Mesenchymal stem cell (in vitro differentiated cells and primary cell): ENCODE measurements at regions not wholly inside any gene's neighbourhood (a gene's known extent, or its start where the extent isn't known, plus 50 kb on each side); places are given as distances from the start of the nearest gene placed in this dataset.

Experiments
- DNase-seq: peaks from one replicate; pipeline ENCODE4 v3.0.0-alpha.2; 2013
- H2AFZ ChIP-seq: one replicate; pipeline ENCODE4 v1.6.1; 2013; ENCODE audit warnings: low read depth, mild to moderate bottlenecking, control low read depth, inconsistent platforms, low read length, moderate library complexity
- H2AK5ac ChIP-seq: 2 replicates; pipeline ENCODE4 v1.6.1; 2013; ENCODE audit warnings: low read length, moderate library complexity, mild to moderate bottlenecking, inconsistent platforms; ENCODE audit not compliant: severe bottlenecking
- H2BK120ac ChIP-seq: one replicate; pipeline ENCODE4 v1.6.1; 2013; ENCODE audit warnings: low read depth, mild to moderate bottlenecking, inconsistent platforms, low read length, moderate library complexity
- H2BK12ac ChIP-seq, 2 experiments: one replicate each; pipeline ENCODE4 v1.6.1; 2013; ENCODE audit warnings: inconsistent platforms in 2 of 2, low read length in 2 of 2, mild to moderate bottlenecking in 2 of 2, moderate library complexity in 2 of 2, control low read depth in 1 of 2
- H2BK15ac ChIP-seq: one replicate; pipeline ENCODE4 v1.6.1; 2013; ENCODE audit warnings: mild to moderate bottlenecking, low read depth, inconsistent platforms; ENCODE audit not compliant: poor library complexity, severe bottlenecking
- H2BK5ac ChIP-seq: 2 replicates; pipeline ENCODE4 v1.6.1; 2013; ENCODE audit warnings: low read depth, mild to moderate bottlenecking, low read length, control low read depth, inconsistent platforms; ENCODE audit not compliant: poor library complexity, severe bottlenecking
- H3K14ac ChIP-seq, 2 experiments: one replicate each; pipeline ENCODE4 v1.6.1; 2013; ENCODE audit warnings: inconsistent platforms in 2 of 2, low read length in 2 of 2, control low read depth in 1 of 2, mild to moderate bottlenecking in 1 of 2, moderate library complexity in 1 of 2
- H3K18ac ChIP-seq, 2 experiments: one replicate each; pipeline ENCODE4 v1.6.1; 2013; ENCODE audit warnings: inconsistent platforms in 2 of 2, low read length in 2 of 2, control low read depth in 1 of 2, low read depth in 1 of 2, mild to moderate bottlenecking in 1 of 2
- H3K23ac ChIP-seq, 2 experiments: one replicate each; pipeline ENCODE4 v1.6.1; 2013; ENCODE audit warnings: inconsistent platforms in 2 of 2, low read length in 2 of 2, mild to moderate bottlenecking in 2 of 2, moderate library complexity in 2 of 2, control low read depth in 1 of 2
- H3K27ac ChIP-seq: 2 replicates; pipeline ENCODE4 v1.5.1; 2013; ENCODE audit warnings: mild to moderate bottlenecking, moderate library complexity, low read length, control low read depth, inconsistent platforms; ENCODE audit not compliant: poor library complexity, severe bottlenecking
- H3K27me3 ChIP-seq, 2 experiments: 2 replicates each; pipeline versions ENCODE4 v1.6.1 to v1.7.0; 2013; ENCODE audit warnings: low read length in 2 of 2, mild to moderate bottlenecking in 2 of 2, moderate library complexity in 2 of 2, control low read depth in 1 of 2, inconsistent platforms in 1 of 2; ENCODE audit not compliant: control insufficient read depth in 1 of 2, insufficient read depth in 1 of 2
- H3K36me3 ChIP-seq, 2 experiments: 2 replicates each; pipeline versions ENCODE4 v1.6.1 to v1.7.0; 2013; ENCODE audit warnings: low read length in 2 of 2, control low read depth in 1 of 2, inconsistent platforms in 1 of 2, low read depth in 1 of 2, mild to moderate bottlenecking in 1 of 2; ENCODE audit not compliant: insufficient read depth in 2 of 2, control insufficient read depth in 1 of 2
- H3K4ac ChIP-seq, 2 experiments: one replicate each; pipeline ENCODE4 v1.6.1; 2013; ENCODE audit warnings: inconsistent platforms in 2 of 2, low read length in 2 of 2, mild to moderate bottlenecking in 2 of 2, moderate library complexity in 2 of 2, control low read depth in 1 of 2, low read depth in 1 of 2
- H3K4me1 ChIP-seq: 2 replicates; pipeline ENCODE4 v1.6.1; 2013; ENCODE audit warnings: low read depth, low read length, control low read depth; ENCODE audit not compliant: control insufficient read depth, insufficient read depth
- H3K4me2 ChIP-seq: 2 replicates; pipeline ENCODE4 v1.6.1; 2013; ENCODE audit warnings: low read length, mild to moderate bottlenecking, inconsistent platforms; ENCODE audit not compliant: poor library complexity, severe bottlenecking
- H3K4me3 ChIP-seq, 2 experiments: 2 replicates each; pipeline versions ENCODE4 v1.5.1 to v1.7.0; 2013; ENCODE audit warnings: low read length in 2 of 2, mild to moderate bottlenecking in 2 of 2, control low read depth in 1 of 2, low read depth in 1 of 2; ENCODE audit not compliant: insufficient read depth in 1 of 2
- H3K79me1 ChIP-seq: replicated peaks from 2 replicates; pipeline ENCODE4 v1.6.1; 2013; ENCODE audit warnings: mild to moderate bottlenecking, control low read depth, low read length, inconsistent platforms; ENCODE audit not compliant: poor library complexity, severe bottlenecking
- H3K9ac ChIP-seq: 2 replicates; pipeline ENCODE4 v1.7.0; 2013; ENCODE audit warnings: mild to moderate bottlenecking, low read length, moderate library complexity
- H3K9me3 ChIP-seq: 2 replicates; pipeline ENCODE4 v1.7.0; 2013; ENCODE audit warnings: mild to moderate bottlenecking, low read length; ENCODE audit not compliant: control insufficient read depth
- H4K8ac ChIP-seq: one replicate; pipeline ENCODE4 v1.6.1; 2013; ENCODE audit warnings: inconsistent platforms, mild to moderate bottlenecking, low read length, moderate library complexity
- H4K91ac ChIP-seq: one replicate; pipeline ENCODE4 v1.6.1; 2013; ENCODE audit warnings: mild to moderate bottlenecking, low read length, inconsistent platforms
- WGBS: methylation state at CpG from one replicate; pipeline ENCODE4 v1.1.7; 2013; ENCODE audit warnings: mixed read lengths; 5-methylcytosine and 5-hydroxymethylcytosine counted together

- Histone ChIP-seq H3K4me1 (no peaks in the 10 kb centered on the region), H4K91ac (no peak overlapping the region), H2BK5ac (no peak overlapping the region), H2BK12ac (no peak overlapping the region), H3K79me1 (no peaks in the 10 kb centered on the region), H2BK15ac (no peak overlapping the region), H2AFZ (no peak overlapping the region), H3K18ac (no peak overlapping the region), H3K4me2 (no peak overlapping the region), H3K14ac (no peak overlapping the region), H3K9me3 (no peaks in the 10 kb centered on the region), H3K27ac (no peak overlapping the region), H3K27me3 (no peaks in the 10 kb centered on the region), H3K23ac (no peak overlapping the region), H2BK120ac (no peak overlapping the region), H3K4ac (no peak overlapping the region), H3K9ac (no peak overlapping the region), H3K36me3 (no peaks in the 10 kb centered on the region), H2AK5ac (no peak overlapping the region), H3K4me3 (no peak overlapping the region), H4K8ac (no peak overlapping the region)
- peak; percentile 12 for DNase-seq
Measured at GRCh38 chr13:109517517-109517916, 268.9 kb downstream of the IRS2 start.

- Histone ChIP-seq H3K18ac (no peak overlapping the region), H2BK12ac (no peak overlapping the region), H3K4me2 (no peak overlapping the region), H2AFZ (no peak overlapping the region), H3K23ac (no peak overlapping the region), H2BK5ac (no peak overlapping the region), H3K4ac (no peak overlapping the region), H3K9ac (no peak overlapping the region), H2BK15ac (no peak overlapping the region), H3K27ac (no peak overlapping the region), H3K27me3 (no peaks in the 10 kb centered on the region), H3K9me3 (no peaks in the 10 kb centered on the region), H3K79me1 (no peaks in the 10 kb centered on the region), H3K36me3 (no peaks in the 10 kb centered on the region), H4K91ac (no peak overlapping the region), H2BK120ac (no peak overlapping the region), H3K4me3 (no peak overlapping the region), H4K8ac (no peak overlapping the region), H3K4me1 (no peaks in the 10 kb centered on the region), H2AK5ac (no peak overlapping the region), H3K14ac (no peak overlapping the region)
- no peak for DNase-seq
- WGBS, result 87% methylated on average over 2 of the region's 4 CpGs
Measured at GRCh38 chr13:109516186-109516585, 270.2 kb downstream of the IRS2 start.

GRCh38 chr13:109510013-109510412 lies 276.4 kb downstream of the IRS2 start:
- H3K9ac ChIP-seq, result no peak overlapping the region
- no peak overlapping the region for H2BK12ac ChIP-seq
- no peaks in the 10 kb centered on the region for H3K36me3 ChIP-seq
- no peak overlapping the region for H2BK5ac ChIP-seq
- no peaks in the 10 kb centered on the region for H3K9me3 ChIP-seq
- H2BK15ac ChIP-seq, result no peak overlapping the region
- H2AFZ ChIP-seq, result no peak overlapping the region
- DNase-seq, result no peak
- H3K79me1 ChIP-seq, result no peaks in the 10 kb centered on the region
- H4K8ac ChIP-seq, result no peak overlapping the region
- H3K4me1 ChIP-seq, result no peaks in the 10 kb centered on the region
- H4K91ac ChIP-seq, result no peak overlapping the region
- H3K27ac ChIP-seq, result no peak overlapping the region
- H3K23ac ChIP-seq, result no peak overlapping the region
- H3K14ac ChIP-seq, result no peak overlapping the region
- H3K27me3 ChIP-seq, result no peaks in the 10 kb centered on the region
- no peak overlapping the region for H2AK5ac ChIP-seq
- 96% methylated on average over 2 of the region's 3 CpGs for WGBS
- no peak overlapping the region for H3K4me2 ChIP-seq
- H2BK120ac ChIP-seq, result no peak overlapping the region
- no peak overlapping the region for H3K18ac ChIP-seq
- no peak overlapping the region for H3K4me3 ChIP-seq
- H3K4ac ChIP-seq, result no peak overlapping the region

- H3K18ac ChIP-seq, result no peak overlapping the region
- H2BK120ac ChIP-seq, result no peak overlapping the region
- H3K79me1 ChIP-seq, result no peaks in the 10 kb centered on the region
- no peaks in the 10 kb centered on the region for H3K9me3 ChIP-seq
- no peaks in the 10 kb centered on the region for H3K36me3 ChIP-seq
- peak; percentile 52 for DNase-seq
- WGBS, result 97% methylated on average over 4 of the region's 4 CpGs
- H2BK5ac ChIP-seq, result no peak overlapping the region
- H3K9ac ChIP-seq, result no peak overlapping the region
- H2BK12ac ChIP-seq, result no peak overlapping the region
- H2AFZ ChIP-seq, result no peak overlapping the region
- H4K8ac ChIP-seq, result no peak overlapping the region
- no peak overlapping the region for H3K4me2 ChIP-seq
- no peak overlapping the region for H4K91ac ChIP-seq
- no peak overlapping the region for H2AK5ac ChIP-seq
- no peak overlapping the region for H3K14ac ChIP-seq
- H3K4ac ChIP-seq, result no peak overlapping the region
- H3K27me3 ChIP-seq, result no peaks in the 10 kb centered on the region
- H3K27ac ChIP-seq, result no peak overlapping the region
- no peak overlapping the region for H3K23ac ChIP-seq
- H3K4me3 ChIP-seq, result no peak overlapping the region
- no peaks in the 10 kb centered on the region for H3K4me1 ChIP-seq
- no peak overlapping the region for H2BK15ac ChIP-seq
Measured at GRCh38 chr13:109509154-109509900, 277.1 kb downstream of the IRS2 start.
